Astrocyte (in vitro differentiated cells and primary cell): ENCODE measurements at regions not wholly inside any gene's neighbourhood (a gene's known extent, or its start where the extent isn't known, plus 50 kb on each side); places are given as distances from the start of the nearest gene placed in this dataset.

Experiments used
- EZH2 ChIP-seq: IDR thresholded peaks from 2 replicates; pipeline ENCODE4 v1.6.1; 2012; ENCODE audit warnings: mild to moderate bottlenecking, low read length, inconsistent platforms; ENCODE audit not compliant: insufficient read depth
- TF ChIP-seq, protein P1 (sequence below): IDR thresholded peaks from 2 replicates; pipeline ENCODE4 v1.5.1; 2011; ENCODE audit warnings: low read depth, mild to moderate bottlenecking, inconsistent platforms, low read length, moderate library complexity; ENCODE audit not compliant: insufficient read depth

DNA sequence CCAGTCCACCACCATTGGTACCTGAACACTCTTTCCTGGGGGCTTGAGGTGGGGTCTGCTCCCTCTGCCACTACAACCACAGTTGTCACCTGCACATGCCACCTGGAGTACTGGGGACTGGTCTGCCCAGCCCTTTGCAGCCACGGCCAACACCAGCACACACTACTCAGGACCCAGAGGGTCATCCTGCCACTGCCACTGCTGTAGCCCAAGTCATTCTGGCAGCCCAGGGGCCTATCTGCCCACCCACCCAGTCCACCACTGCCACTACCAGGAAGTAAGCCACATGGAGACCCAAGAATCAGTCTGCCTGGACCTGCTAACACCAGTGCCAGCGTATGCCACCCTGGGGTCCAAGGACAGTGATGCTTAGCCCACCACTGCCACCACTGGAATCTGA lies 302.4 kb upstream of the TRPC7 start:
- TF ChIP-seq, protein P1, sequence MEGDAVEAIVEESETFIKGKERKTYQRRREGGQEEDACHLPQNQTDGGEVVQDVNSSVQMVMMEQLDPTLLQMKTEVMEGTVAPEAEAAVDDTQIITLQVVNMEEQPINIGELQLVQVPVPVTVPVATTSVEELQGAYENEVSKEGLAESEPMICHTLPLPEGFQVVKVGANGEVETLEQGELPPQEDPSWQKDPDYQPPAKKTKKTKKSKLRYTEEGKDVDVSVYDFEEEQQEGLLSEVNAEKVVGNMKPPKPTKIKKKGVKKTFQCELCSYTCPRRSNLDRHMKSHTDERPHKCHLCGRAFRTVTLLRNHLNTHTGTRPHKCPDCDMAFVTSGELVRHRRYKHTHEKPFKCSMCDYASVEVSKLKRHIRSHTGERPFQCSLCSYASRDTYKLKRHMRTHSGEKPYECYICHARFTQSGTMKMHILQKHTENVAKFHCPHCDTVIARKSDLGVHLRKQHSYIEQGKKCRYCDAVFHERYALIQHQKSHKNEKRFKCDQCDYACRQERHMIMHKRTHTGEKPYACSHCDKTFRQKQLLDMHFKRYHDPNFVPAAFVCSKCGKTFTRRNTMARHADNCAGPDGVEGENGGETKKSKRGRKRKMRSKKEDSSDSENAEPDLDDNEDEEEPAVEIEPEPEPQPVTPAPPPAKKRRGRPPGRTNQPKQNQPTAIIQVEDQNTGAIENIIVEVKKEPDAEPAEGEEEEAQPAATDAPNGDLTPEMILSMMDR = no peak
- TF ChIP-seq EZH2 = no peak
